ENCODE measurements at regions not wholly inside any gene's neighbourhood (a gene's known extent, or its start where the extent isn't known, plus 50 kb on each side); places are given as distances from the start of the nearest gene placed in this dataset.
"Not testable (repeated sequence)": the region's sequence is repeated elsewhere in the genome, so short reads cannot be mapped to it uniquely, and the experiment has no call there.

GRCh38 chr9:67195357-67195756, 203.0 kb upstream of the SPATA31A3 start:
- H2AFZ ChIP-seq (ENCODE audit: low read depth, low read length); H3K36me3 ChIP-seq (ENCODE audit: insufficient read depth, low read length); H3K4me3 ChIP-seq (ENCODE audit: low read length); H3K9me3 ChIP-seq (ENCODE audit: low read length); H3K27me3 ChIP-seq (ENCODE audit: insufficient read depth, low read length); H3K4me1 ChIP-seq (ENCODE audit: insufficient read depth, low read length): not testable (repeated sequence)

GRCh38 chr9:67179185-67179584, 186.8 kb upstream of the SPATA31A3 start:
- not testable (repeated sequence) for H3K36me3 ChIP-seq (ENCODE audit: insufficient read depth, low read length); H3K9me3 ChIP-seq (ENCODE audit: low read length); H2AFZ ChIP-seq (ENCODE audit: low read depth, low read length); H3K4me3 ChIP-seq (ENCODE audit: low read length); H3K4me1 ChIP-seq (ENCODE audit: insufficient read depth, low read length); H3K27me3 ChIP-seq (ENCODE audit: insufficient read depth, low read length)

- H3K4me1 ChIP-seq (ENCODE audit: insufficient read depth, low read length); H3K36me3 ChIP-seq (ENCODE audit: insufficient read depth, low read length); H3K9me3 ChIP-seq (ENCODE audit: low read length); H3K4me3 ChIP-seq (ENCODE audit: low read length); H3K27me3 ChIP-seq (ENCODE audit: insufficient read depth, low read length); H2AFZ ChIP-seq (ENCODE audit: low read depth, low read length): not testable (repeated sequence)
Measured at GRCh38 chr9:67175167-67175566, 182.8 kb upstream of the SPATA31A3 start.

- H3K9me3 ChIP-seq (ENCODE audit: low read length): not testable (repeated sequence)
Measured at GRCh38 chr9:67171721-67172120, 179.4 kb upstream of the SPATA31A3 start.

GRCh38 chr9:67168530-67169157, 176.3 kb upstream of the SPATA31A3 start:
- H2AFZ ChIP-seq (ENCODE audit: low read depth, low read length); H3K36me3 ChIP-seq (ENCODE audit: insufficient read depth, low read length); H3K27me3 ChIP-seq (ENCODE audit: insufficient read depth, low read length); H3K4me1 ChIP-seq (ENCODE audit: insufficient read depth, low read length); H3K4me3 ChIP-seq (ENCODE audit: low read length); H3K9me3 ChIP-seq (ENCODE audit: low read length): not testable (repeated sequence)

More at GRCh38 chr9:67171721-67172120, 179.4 kb upstream of the SPATA31A3 start:
- not testable (repeated sequence) for H2AFZ ChIP-seq (ENCODE audit: low read depth, low read length); H3K27me3 ChIP-seq (ENCODE audit: insufficient read depth, low read length); H3K36me3 ChIP-seq (ENCODE audit: insufficient read depth, low read length); H3K4me3 ChIP-seq (ENCODE audit: low read length); H3K4me1 ChIP-seq (ENCODE audit: insufficient read depth, low read length)

- not testable (repeated sequence) for H3K36me3 ChIP-seq (ENCODE audit: insufficient read depth, low read length); H3K4me3 ChIP-seq (ENCODE audit: low read length); H3K27me3 ChIP-seq (ENCODE audit: insufficient read depth, low read length); H2AFZ ChIP-seq (ENCODE audit: low read depth, low read length); H3K4me1 ChIP-seq (ENCODE audit: insufficient read depth, low read length); H3K9me3 ChIP-seq (ENCODE audit: low read length)
Measured at GRCh38 chr9:67166335-67166734, 174.0 kb upstream of the SPATA31A3 start.

GRCh38 chr9:67162827-67163226, 170.5 kb upstream of the SPATA31A3 start:
- H3K9me3 ChIP-seq (ENCODE audit: low read length); H3K4me3 ChIP-seq (ENCODE audit: low read length); H3K4me1 ChIP-seq (ENCODE audit: insufficient read depth, low read length); H3K36me3 ChIP-seq (ENCODE audit: insufficient read depth, low read length); H3K27me3 ChIP-seq (ENCODE audit: insufficient read depth, low read length); H2AFZ ChIP-seq (ENCODE audit: low read depth, low read length): not testable (repeated sequence)

- not testable (repeated sequence) for H3K36me3 ChIP-seq (ENCODE audit: insufficient read depth, low read length); H3K27me3 ChIP-seq (ENCODE audit: insufficient read depth, low read length); H3K4me3 ChIP-seq (ENCODE audit: low read length); H3K9me3 ChIP-seq (ENCODE audit: low read length); H2AFZ ChIP-seq (ENCODE audit: low read depth, low read length); H3K4me1 ChIP-seq (ENCODE audit: insufficient read depth, low read length)
Measured at GRCh38 chr9:67155218-67155617, 162.9 kb upstream of the SPATA31A3 start.

GRCh38 chr9:67153501-67153900, 161.2 kb upstream of the SPATA31A3 start:
- H3K36me3 ChIP-seq (ENCODE audit: insufficient read depth, low read length); H3K4me1 ChIP-seq (ENCODE audit: insufficient read depth, low read length); H3K9me3 ChIP-seq (ENCODE audit: low read length); H3K4me3 ChIP-seq (ENCODE audit: low read length); H2AFZ ChIP-seq (ENCODE audit: low read depth, low read length); H3K27me3 ChIP-seq (ENCODE audit: insufficient read depth, low read length): not testable (repeated sequence)

GRCh38 chr9:67142392-67143107, 150.2 kb upstream of the SPATA31A3 start:
- not testable (repeated sequence) for H3K4me1 ChIP-seq (ENCODE audit: insufficient read depth, low read length); H3K9me3 ChIP-seq (ENCODE audit: low read length); H3K4me3 ChIP-seq (ENCODE audit: low read length); H3K36me3 ChIP-seq (ENCODE audit: insufficient read depth, low read length); H3K27me3 ChIP-seq (ENCODE audit: insufficient read depth, low read length); H2AFZ ChIP-seq (ENCODE audit: low read depth, low read length)

- not testable (repeated sequence) for H2AFZ ChIP-seq (ENCODE audit: low read depth, low read length); H3K4me3 ChIP-seq (ENCODE audit: low read length); H3K27me3 ChIP-seq (ENCODE audit: insufficient read depth, low read length); H3K36me3 ChIP-seq (ENCODE audit: insufficient read depth, low read length); H3K9me3 ChIP-seq (ENCODE audit: low read length); H3K4me1 ChIP-seq (ENCODE audit: insufficient read depth, low read length)
Measured at GRCh38 chr9:67136376-67136775, 144.0 kb upstream of the SPATA31A3 start.

- not testable (repeated sequence) for H3K27me3 ChIP-seq (ENCODE audit: insufficient read depth, low read length); H3K4me1 ChIP-seq (ENCODE audit: insufficient read depth, low read length); H2AFZ ChIP-seq (ENCODE audit: low read depth, low read length); H3K36me3 ChIP-seq (ENCODE audit: insufficient read depth, low read length); H3K4me3 ChIP-seq (ENCODE audit: low read length); H3K9me3 ChIP-seq (ENCODE audit: low read length)
Measured at GRCh38 chr9:67133124-67133523, 140.8 kb upstream of the SPATA31A3 start.

- H3K36me3 ChIP-seq (ENCODE audit: insufficient read depth, low read length); H3K27me3 ChIP-seq (ENCODE audit: insufficient read depth, low read length); H3K9me3 ChIP-seq (ENCODE audit: low read length); H3K4me3 ChIP-seq (ENCODE audit: low read length); H3K4me1 ChIP-seq (ENCODE audit: insufficient read depth, low read length); H2AFZ ChIP-seq (ENCODE audit: low read depth, low read length): not testable (repeated sequence)
Measured at GRCh38 chr9:67116761-67117160, 124.4 kb upstream of the SPATA31A3 start.

GRCh38 chr9:67112148-67112547, 119.8 kb upstream of the SPATA31A3 start:
- H3K36me3 ChIP-seq (ENCODE audit: insufficient read depth, low read length); H3K4me1 ChIP-seq (ENCODE audit: insufficient read depth, low read length); H2AFZ ChIP-seq (ENCODE audit: low read depth, low read length); H3K4me3 ChIP-seq (ENCODE audit: low read length); H3K27me3 ChIP-seq (ENCODE audit: insufficient read depth, low read length); H3K9me3 ChIP-seq (ENCODE audit: low read length): not testable (repeated sequence)
